ENCODE measurements at regions not wholly inside any gene's neighbourhood (a gene's known extent, or its start where the extent isn't known, plus 50 kb on each side); places are given as distances from the start of the nearest gene placed in this dataset.

DNA sequence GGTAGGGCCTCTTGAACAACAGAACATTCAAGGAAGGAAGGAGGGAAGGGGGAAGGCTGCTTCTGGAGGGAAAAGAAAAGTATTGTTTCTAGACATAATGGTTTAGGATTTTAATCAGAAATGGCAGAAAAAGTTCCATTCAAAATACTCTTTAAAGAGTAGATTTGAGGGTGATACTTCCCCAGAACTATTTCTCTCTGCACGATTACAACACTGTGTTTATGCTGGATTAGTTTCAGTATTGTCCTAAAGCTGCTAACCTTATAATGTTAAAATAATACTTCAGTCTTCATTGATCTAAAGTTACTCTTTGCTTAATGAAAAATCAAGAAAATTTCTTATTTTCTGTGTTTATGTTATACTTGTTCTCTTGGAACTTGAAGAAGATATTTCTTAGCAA lies 1026.3 kb upstream of the PABPC4L start:
- no peak for TF ChIP-seq POLR2A (IDR thresholded peaks at IDR 0.05)
- TF ChIP-seq POLR2AphosphoS5 (IDR thresholded peaks at IDR 0.05): no peak
- TF ChIP-seq, protein P1, sequence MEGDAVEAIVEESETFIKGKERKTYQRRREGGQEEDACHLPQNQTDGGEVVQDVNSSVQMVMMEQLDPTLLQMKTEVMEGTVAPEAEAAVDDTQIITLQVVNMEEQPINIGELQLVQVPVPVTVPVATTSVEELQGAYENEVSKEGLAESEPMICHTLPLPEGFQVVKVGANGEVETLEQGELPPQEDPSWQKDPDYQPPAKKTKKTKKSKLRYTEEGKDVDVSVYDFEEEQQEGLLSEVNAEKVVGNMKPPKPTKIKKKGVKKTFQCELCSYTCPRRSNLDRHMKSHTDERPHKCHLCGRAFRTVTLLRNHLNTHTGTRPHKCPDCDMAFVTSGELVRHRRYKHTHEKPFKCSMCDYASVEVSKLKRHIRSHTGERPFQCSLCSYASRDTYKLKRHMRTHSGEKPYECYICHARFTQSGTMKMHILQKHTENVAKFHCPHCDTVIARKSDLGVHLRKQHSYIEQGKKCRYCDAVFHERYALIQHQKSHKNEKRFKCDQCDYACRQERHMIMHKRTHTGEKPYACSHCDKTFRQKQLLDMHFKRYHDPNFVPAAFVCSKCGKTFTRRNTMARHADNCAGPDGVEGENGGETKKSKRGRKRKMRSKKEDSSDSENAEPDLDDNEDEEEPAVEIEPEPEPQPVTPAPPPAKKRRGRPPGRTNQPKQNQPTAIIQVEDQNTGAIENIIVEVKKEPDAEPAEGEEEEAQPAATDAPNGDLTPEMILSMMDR (IDR thresholded peaks at IDR 0.05): no peak
